ENCODE measurements at regions not wholly inside any gene's neighbourhood (a gene's known extent, or its start where the extent isn't known, plus 50 kb on each side); places are given as distances from the start of the nearest gene placed in this dataset.
A peak's percentile ranks its signal among the peaks of the same experiment; 100 is the strongest.

GRCh38 chr15:91699741-91700140 lies 153.8 kb upstream of the SLCO3A1 start:
- intact Hi-C loops (cut with DNase I; ENCODE audit: low total_unique reads) = no loop called here
- Histone ChIP-seq H3K4me1 (no peaks in the 10 kb centered on the region), H3K27me3 (no peaks in the 10 kb centered on the region), H3K36me3 (ENCODE audit: low read depth, missing control alignments) (no peaks in the 10 kb centered on the region), H3K4me3 (no peak overlapping the region), H3K9me3 (no peaks in the 10 kb centered on the region), H3K27ac (no peak overlapping the region)
- TF ChIP-seq CTCF (IDR thresholded peaks at IDR 0.05) (no peak), POLR2A (IDR thresholded peaks at IDR 0.05) (no peak)
- DNase-seq = no peak
- WGBS, 2 donors = 57 to 84% methylated on average over 1 of the region's 1 CpG

GRCh38 chr15:91703274-91703673 lies 150.2 kb upstream of the SLCO3A1 start:
- intact Hi-C loops (cut with DNase I; ENCODE audit: low total_unique reads) = no loop called here
- DNase-seq = no peak
- Histone ChIP-seq H3K27me3 (no peaks in the 10 kb centered on the region), H3K36me3 (ENCODE audit: low read depth, missing control alignments) (no peaks in the 10 kb centered on the region), H3K4me1 (no peaks in the 10 kb centered on the region), H3K4me3 (no peak overlapping the region), H3K9me3 (no peaks in the 10 kb centered on the region), H3K27ac (no peak overlapping the region)
- TF ChIP-seq CTCF (IDR thresholded peaks at IDR 0.05) (no peak), POLR2A (IDR thresholded peaks at IDR 0.05) (no peak)
- WGBS, 2 donors = 62 to 87% methylated on average over 2 of the region's 2 CpGs

- no peak overlapping the region for H3K4me3 ChIP-seq
- H3K27me3 ChIP-seq = no peaks in the 10 kb centered on the region
- no peak for DNase-seq
- intact Hi-C loops (cut with DNase I; ENCODE audit: low total_unique reads) = no loop called here
- no peaks in the 10 kb centered on the region for H3K36me3 ChIP-seq (ENCODE audit: low read depth, missing control alignments)
- no peaks in the 10 kb centered on the region for H3K9me3 ChIP-seq
- H3K27ac ChIP-seq = no peak overlapping the region
- WGBS, 2 donors = 89 to 92% methylated on average over 5 of the region's 5 CpGs
- no peak for TF ChIP-seq POLR2A (IDR thresholded peaks at IDR 0.05)
- no peaks in the 10 kb centered on the region for H3K4me1 ChIP-seq
Measured at GRCh38 chr15:91704343-91704742, 149.2 kb upstream of the SLCO3A1 start.

GRCh38 chr15:91706322-91707032 lies 147.0 kb upstream of the SLCO3A1 start:
- WGBS, 2 donors = 12 to 16% methylated on average over 9 of the region's 9 CpGs
- H3K4me3 ChIP-seq = no peak overlapping the region
- no peaks in the 10 kb centered on the region for H3K36me3 ChIP-seq (ENCODE audit: low read depth, missing control alignments)
- no peak for TF ChIP-seq POLR2A (IDR thresholded peaks at IDR 0.05)
- TF ChIP-seq CTCF (IDR thresholded peaks at IDR 0.05) = peak; percentile 66 to 93 (median 91)
- no peaks in the 10 kb centered on the region for H3K4me1 ChIP-seq
- intact Hi-C loops (cut with DNase I; ENCODE audit: low total_unique reads) = no loop called here
- no peaks in the 10 kb centered on the region for H3K27me3 ChIP-seq
- H3K9me3 ChIP-seq = no peaks in the 10 kb centered on the region
- H3K27ac ChIP-seq = no peak overlapping the region
- peak; percentile 92 for DNase-seq

- no peaks in the 10 kb centered on the region for H3K4me1 ChIP-seq
- 78 to 85% methylated on average over 3 of the region's 3 CpGs for WGBS, 2 donors
- H3K9me3 ChIP-seq = no peaks in the 10 kb centered on the region
- H3K36me3 ChIP-seq (ENCODE audit: low read depth, missing control alignments) = no peaks in the 10 kb centered on the region
- H3K27me3 ChIP-seq = no peaks in the 10 kb centered on the region
- TF ChIP-seq CTCF (IDR thresholded peaks at IDR 0.05) = no peak
- no peak for TF ChIP-seq POLR2A (IDR thresholded peaks at IDR 0.05)
- no peak for DNase-seq
- H3K4me3 ChIP-seq = no peak overlapping the region
- intact Hi-C loops (cut with DNase I; ENCODE audit: low total_unique reads) = no loop called here
- no peak overlapping the region for H3K27ac ChIP-seq
Measured at GRCh38 chr15:91710080-91710698, 143.3 kb upstream of the SLCO3A1 start.

Data from testis (tissue), 2 donors.